ENCODE measurements at regions not wholly inside any gene's neighbourhood (a gene's known extent, or its start where the extent isn't known, plus 50 kb on each side); places are given as distances from the start of the nearest gene placed in this dataset.

- no peak for DNase-seq
Observed at GRCh38 chr3:106184540-106185457, 316.0 kb upstream of the CBLB start.

- DNase-seq = no peak
Observed at GRCh38 chr3:106185949-106186348, 317.1 kb upstream of the CBLB start.

GRCh38 chr3:106190296-106190695, 321.5 kb upstream of the CBLB start:
- no peak for DNase-seq

- no peak for DNase-seq
Observed at GRCh38 chr3:106191211-106191610, 322.4 kb upstream of the CBLB start.

- no peak for DNase-seq
Observed at GRCh38 chr3:106191913-106192312, 323.1 kb upstream of the CBLB start.

- DNase-seq = no peak
Observed at GRCh38 chr3:106193876-106194275, 325.1 kb upstream of the CBLB start.

GRCh38 chr3:106194726-106195125, 325.9 kb upstream of the CBLB start:
- no peak for DNase-seq

GRCh38 chr3:106197532-106198194, 328.9 kb upstream of the CBLB start:
- no peak for DNase-seq

GRCh38 chr3:106204160-106204868, 335.5 kb upstream of the CBLB start:
- DNase-seq = no peak

GRCh38 chr3:106206146-106206545, 337.3 kb upstream of the CBLB start:
- DNase-seq = no peak

GRCh38 chr3:106206613-106207012, 337.8 kb upstream of the CBLB start:
- no peak for DNase-seq

GRCh38 chr3:106208251-106208650, 339.4 kb upstream of the CBLB start:
- no peak for DNase-seq

- no peak for DNase-seq
Observed at GRCh38 chr3:106208967-106209366, 340.2 kb upstream of the CBLB start.

GRCh38 chr3:106209482-106209881, 340.7 kb upstream of the CBLB start:
- DNase-seq = no peak

GRCh38 chr3:106210923-106211322, 342.1 kb upstream of the CBLB start:
- DNase-seq = no peak

- no peak for DNase-seq
Observed at GRCh38 chr3:106212665-106213222, 343.9 kb upstream of the CBLB start.

- DNase-seq = no peak
Observed at GRCh38 chr3:106213954-106214353, 345.1 kb upstream of the CBLB start.

GRCh38 chr3:106214641-106215040, 345.8 kb upstream of the CBLB start:
- DNase-seq = no peak

GRCh38 chr3:106215047-106215446, 346.2 kb upstream of the CBLB start:
- peak; percentile 37 to 38 for DNase-seq

GRCh38 chr3:106217745-106218144, 348.9 kb upstream of the CBLB start:
- DNase-seq = no peak

- DNase-seq = no peak
Observed at GRCh38 chr3:106227068-106227467, 358.3 kb upstream of the CBLB start.

GRCh38 chr3:106228271-106228670, 359.5 kb upstream of the CBLB start:
- DNase-seq = no peak

Measured in stimulated activated CD4-positive, alpha-beta T cell treated with anti-CD3 and anti-CD28 coated beads, Interleukin-2, amount 100 ng/mL, for 24 hours (primary cell).